HCT116 (cell line): ENCODE measurements at regions not wholly inside any gene's neighbourhood (a gene's known extent, or its start where the extent isn't known, plus 50 kb on each side); places are given as distances from the start of the nearest gene placed in this dataset.

Source experiments
- ATAC-seq: fragments of 200-7000 bp; cut with Tn5 transposase; 2 replicates; pipeline ENCODE4 v1.9.1; 2020; ENCODE audit warnings: mild to moderate bottlenecking, moderate library complexity
- BruUV-seq: library from RNA; stranded (reverse); fragments of 400-500 nt; replicated peaks from 2 replicates; lab custom pipeline; 2021; lab: Mats Ljungman, UMichigan
- CTCF ChIA-PET: fragments of 300-600 bp; sonication (Branson Sonifier 250); formaldehyde crosslinking; loops from one replicate; lab custom pipeline; 2021; ENCODE audit warnings: antibody characterized with exemption; lab: Charles Lee
- POLR2A ChIA-PET: fragments of 300-600, 350-600 bp; sonication (Branson Sonifier 250); formaldehyde crosslinking; loops from one replicate; lab custom pipeline; 2021; ENCODE audit warnings: antibody characterized with exemption; lab: Charles Lee
- RAD21 ChIA-PET, 2 experiments: fragments of 300-600 bp; sonication (Branson Sonifier 250); formaldehyde crosslinking; loops; one replicate each; lab custom pipeline; 2023; ENCODE audit warnings: low total read pairs in 2 of 2; ENCODE audit not compliant: uncharacterized antibody in 2 of 2, unreplicated experiment in 2 of 2, low non-redundant PET in 1 of 2; lab: Charles Lee
- DNase-seq: peaks from one replicate; pipeline ENCODE4 v3.0.0-alpha.2; 2010; ENCODE audit warnings: low read depth, low spot score
- H2AFZ ChIP-seq: fragments of 200-600 bp; shearing (Covaris generic), sonication (generic); 2 replicates; pipeline ENCODE4 v1.6.1; 2017; ENCODE audit warnings: low read depth, mixed run types, mixed read lengths, antibody characterized with exemption, low read length; ENCODE audit not compliant: poor library complexity, severe bottlenecking
- H3K27ac ChIP-seq: 2 replicates; pipeline ENCODE4 v1.5.1; 2012; ENCODE audit warnings: low read depth, low read length
- H3K27me3 ChIP-seq: fragments of 200-600 bp; sonication (generic); 2 replicates; pipeline ENCODE4 v1.6.1; 2016; ENCODE audit warnings: mixed run types, low read length, mixed read lengths; ENCODE audit not compliant: insufficient read depth
- H3K36me3 ChIP-seq, 2 experiments: fragments of 200-500 bp in 1 of 2; fragments of 200-600 bp in 1 of 2; sonication (Bioruptor generic) in 1 of 2; sonication (generic) in 1 of 2; 2 replicates each; pipeline versions ENCODE4 v1.5.1 to v1.6.1; 2014 to 2016; ENCODE audit warnings: low read length in 2 of 2, inconsistent platforms in 1 of 2, mixed read lengths in 1 of 2, mixed run types in 1 of 2; ENCODE audit not compliant: insufficient read depth in 2 of 2, control insufficient read depth in 1 of 2
- H3K4me1 ChIP-seq, 2 experiments: fragments of 200-600 bp in 1 of 2; sonication (generic) in 1 of 2; 2 replicates each; pipeline versions ENCODE4 v1.5.1 to v1.6.1; 2012 to 2017; ENCODE audit warnings: low read length in 2 of 2, inconsistent platforms in 1 of 2, mild to moderate bottlenecking in 1 of 2, mixed read lengths in 1 of 2, mixed run types in 1 of 2, moderate library complexity in 1 of 2; ENCODE audit not compliant: insufficient read depth in 2 of 2, control insufficient read depth in 1 of 2
- H3K4me2 ChIP-seq: fragments of 200-600 bp; sonication (generic); 2 replicates; pipeline ENCODE4 v1.6.1; 2017; ENCODE audit warnings: mixed run types, low read length, mixed read lengths
- H3K4me3 ChIP-seq, 2 experiments: fragments of 200-600 bp in 1 of 2; sonication (generic) in 1 of 2; replicated peaks in 1 of 2; 2 replicates each; pipeline ENCODE4 v1.5.1; 2011 to 2016; ENCODE audit warnings: low read length in 2 of 2, control low read depth in 1 of 2, low read depth in 1 of 2, mild to moderate bottlenecking in 1 of 2, mixed read lengths in 1 of 2, mixed run types in 1 of 2
- H3K79me2 ChIP-seq: fragments of 200-600 bp; sonication (generic); 2 replicates; pipeline ENCODE4 v1.6.1; 2017; ENCODE audit warnings: mild to moderate bottlenecking, mixed run types, low read length, moderate library complexity, mixed read lengths; ENCODE audit not compliant: insufficient read depth
- H3K9ac ChIP-seq: fragments of 200-600 bp; sonication (generic); 2 replicates; pipeline ENCODE4 v1.6.1; 2016; ENCODE audit warnings: low read length, mixed read lengths
- H3K9me2 ChIP-seq: fragments of 200-600 bp; sonication (generic), shearing (Covaris generic); 2 replicates; pipeline ENCODE4 v1.6.1; 2017; ENCODE audit warnings: mixed run types, mild to moderate bottlenecking, moderate library complexity; ENCODE audit not compliant: insufficient read depth
- H3K9me3 ChIP-seq, 2 experiments: fragments of 200-500 bp in 1 of 2; fragments of 200-600 bp in 1 of 2; sonication (Bioruptor generic) in 1 of 2; sonication (generic) in 1 of 2; 2 replicates each; pipeline ENCODE4 v1.6.1; 2014 to 2017; ENCODE audit warnings: low read length in 2 of 2, mixed read lengths in 2 of 2, inconsistent platforms in 1 of 2, low read depth in 1 of 2, mild to moderate bottlenecking in 1 of 2, mixed run types in 1 of 2, moderate library complexity in 1 of 2; ENCODE audit not compliant: control insufficient read depth in 1 of 2, insufficient read depth in 1 of 2
- H4K20me1 ChIP-seq: fragments of 200-600 bp; sonication (generic), shearing (Covaris generic); 2 replicates; pipeline ENCODE4 v1.6.1; 2017; ENCODE audit warnings: mixed run types, mild to moderate bottlenecking, moderate library complexity; ENCODE audit not compliant: insufficient read depth
- CEBPB ChIP-seq: IDR thresholded peaks from 2 replicates; pipeline ENCODE4 v1.6.1; 2012; ENCODE audit warnings: low read depth
- ELF1 ChIP-seq: IDR thresholded peaks from 2 replicates; pipeline ENCODE4 v1.6.1; 2012; ENCODE audit warnings: low read depth, borderline replicate concordance
- EZH2phosphoT487 ChIP-seq: fragments of 200-600 bp; IDR thresholded peaks from 2 replicates; pipeline ENCODE4 v1.6.1; 2018; ENCODE audit warnings: antibody characterized with exemption, borderline replicate concordance
- JUND ChIP-seq: IDR thresholded peaks from 2 replicates; pipeline ENCODE4 v1.6.1; 2012
- RAD21 ChIP-seq: IDR thresholded peaks from 2 replicates; pipeline ENCODE4 v1.6.1; 2012; ENCODE audit warnings: low read depth, mild to moderate bottlenecking
- SIN3A ChIP-seq: IDR thresholded peaks from 2 replicates; pipeline ENCODE4 v1.6.1; 2012; ENCODE audit warnings: low read depth
- ZFX ChIP-seq: fragments of 450-650 bp; IDR thresholded peaks from 2 replicates; pipeline ENCODE4 v1.6.1; 2017
- intact Hi-C: fragments of 100-400 bp; cut with micrococcal nuclease; formaldehyde crosslinking; loops from 2 replicates; pipeline ENCODE4 v1.10.0; 2022
- TF ChIP-seq, protein P1 (sequence below): IDR thresholded peaks from 2 replicates; pipeline ENCODE4 v1.6.1; 2011; ENCODE audit warnings: mild to moderate bottlenecking, low read length, moderate library complexity; ENCODE audit not compliant: insufficient replicate concordance; ENCODE audit errors: extremely low read depth
- TF ChIP-seq, protein P2 (sequence below): IDR thresholded peaks from 2 replicates; pipeline ENCODE4 v1.6.1; 2012

DNA sequence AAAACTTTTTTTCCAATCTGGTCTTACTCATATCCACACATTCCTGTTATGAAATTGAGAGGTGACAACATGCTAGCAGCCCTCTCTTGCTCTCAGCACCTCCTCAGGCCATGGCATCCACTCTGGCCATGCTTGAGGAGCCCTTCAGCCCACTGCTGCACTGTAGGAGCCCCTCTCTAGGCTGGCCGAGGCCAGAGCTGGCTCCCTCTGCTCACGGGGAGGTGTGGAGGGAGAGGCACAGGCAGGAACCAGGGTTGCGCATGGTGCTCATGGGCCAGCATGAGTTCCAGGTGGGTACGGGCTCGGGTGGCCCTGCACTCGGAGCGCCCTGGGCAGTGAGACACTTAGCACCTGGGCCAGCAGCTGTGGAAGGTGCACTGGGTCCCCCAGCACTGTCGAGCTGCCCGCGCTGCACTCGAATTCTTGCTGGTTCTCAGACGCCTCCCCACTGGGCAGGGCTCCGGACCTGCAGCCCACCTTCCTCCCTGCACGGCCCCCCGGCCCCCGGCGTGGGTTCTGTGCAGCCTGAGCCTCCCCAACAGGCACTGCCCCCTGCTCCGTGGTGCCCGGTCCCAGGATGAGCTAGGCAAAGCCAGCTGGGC lies 1669.6 kb upstream of the CELF4 start:
- DNase-seq (no peak), ATAC-seq (no peak)
- Histone ChIP-seq H3K36me3 (no peaks in the 10 kb centered on the region), H3K4me2 (no peak overlapping the region), H3K27ac (no peak overlapping the region), H3K9me3 (no peaks in the 10 kb centered on the region)
- POLR2A ChIA-PET = no interaction called here
- TF ChIP-seq EZH2phosphoT487 = no peak
- TF ChIP-seq, protein P1, sequence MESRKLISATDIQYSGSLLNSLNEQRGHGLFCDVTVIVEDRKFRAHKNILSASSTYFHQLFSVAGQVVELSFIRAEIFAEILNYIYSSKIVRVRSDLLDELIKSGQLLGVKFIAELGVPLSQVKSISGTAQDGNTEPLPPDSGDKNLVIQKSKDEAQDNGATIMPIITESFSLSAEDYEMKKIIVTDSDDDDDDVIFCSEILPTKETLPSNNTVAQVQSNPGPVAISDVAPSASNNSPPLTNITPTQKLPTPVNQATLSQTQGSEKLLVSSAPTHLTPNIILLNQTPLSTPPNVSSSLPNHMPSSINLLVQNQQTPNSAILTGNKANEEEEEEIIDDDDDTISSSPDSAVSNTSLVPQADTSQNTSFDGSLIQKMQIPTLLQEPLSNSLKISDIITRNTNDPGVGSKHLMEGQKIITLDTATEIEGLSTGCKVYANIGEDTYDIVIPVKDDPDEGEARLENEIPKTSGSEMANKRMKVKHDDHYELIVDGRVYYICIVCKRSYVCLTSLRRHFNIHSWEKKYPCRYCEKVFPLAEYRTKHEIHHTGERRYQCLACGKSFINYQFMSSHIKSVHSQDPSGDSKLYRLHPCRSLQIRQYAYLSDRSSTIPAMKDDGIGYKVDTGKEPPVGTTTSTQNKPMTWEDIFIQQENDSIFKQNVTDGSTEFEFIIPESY = no peak
- no peak for TF ChIP-seq ZFX
- no peak for TF ChIP-seq RAD21
- no peak for TF ChIP-seq JUND
- no peak for TF ChIP-seq SIN3A
- no peak for TF ChIP-seq ELF1
- no peak for TF ChIP-seq CEBPB
- TF ChIP-seq, protein P2, sequence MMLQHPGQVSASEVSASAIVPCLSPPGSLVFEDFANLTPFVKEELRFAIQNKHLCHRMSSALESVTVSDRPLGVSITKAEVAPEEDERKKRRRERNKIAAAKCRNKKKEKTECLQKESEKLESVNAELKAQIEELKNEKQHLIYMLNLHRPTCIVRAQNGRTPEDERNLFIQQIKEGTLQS = no peak
- TF ChIP-seq, all 23 proteins: peak for 0
- Histone ChIP-seq H3K4me3 (no peak overlapping the region), H3K79me2 (no peaks in the 10 kb centered on the region), H2AFZ (no peak overlapping the region), H3K27me3 (no peaks in the 10 kb centered on the region), H3K9me2 (no peaks in the 10 kb centered on the region), H3K9ac (no peak overlapping the region), H3K4me1 (no peaks in the 10 kb centered on the region), H4K20me1 (no peaks in the 10 kb centered on the region)
- ChIA-PET RAD21 (no interaction called here), CTCF (no interaction called here)
- intact Hi-C loops = no loop called here
- BruUV-seq = no TSS peak
